Keratinocyte (primary cell): ENCODE measurements at regions not wholly inside any gene's neighbourhood (a gene's known extent, or its start where the extent isn't known, plus 50 kb on each side); places are given as distances from the start of the nearest gene placed in this dataset.

Source experiments
- EZH2 ChIP-seq: IDR thresholded peaks from one replicate; pipeline ENCODE4 v1.6.1; 2012; ENCODE audit warnings: inconsistent platforms, mild to moderate bottlenecking, low read length, moderate library complexity
- TF ChIP-seq, protein P1 (sequence below), 3 experiments: IDR thresholded peaks in 1 of 3; conservative IDR thresholded peaks in 1 of 3; optimal IDR thresholded peaks in 1 of 3; 2 replicates in 2 of 3; 3 replicates in 1 of 3; pipeline versions ENCODE3 to v1.5.1; 2011; ENCODE audit warnings: low read length in 3 of 3, mild to moderate bottlenecking in 3 of 3, moderate library complexity in 2 of 3, control low read depth in 1 of 3, inconsistent platforms in 1 of 3; ENCODE audit not compliant: insufficient read depth in 2 of 3; ENCODE audit errors: extremely low read depth in 1 of 3

DNA sequence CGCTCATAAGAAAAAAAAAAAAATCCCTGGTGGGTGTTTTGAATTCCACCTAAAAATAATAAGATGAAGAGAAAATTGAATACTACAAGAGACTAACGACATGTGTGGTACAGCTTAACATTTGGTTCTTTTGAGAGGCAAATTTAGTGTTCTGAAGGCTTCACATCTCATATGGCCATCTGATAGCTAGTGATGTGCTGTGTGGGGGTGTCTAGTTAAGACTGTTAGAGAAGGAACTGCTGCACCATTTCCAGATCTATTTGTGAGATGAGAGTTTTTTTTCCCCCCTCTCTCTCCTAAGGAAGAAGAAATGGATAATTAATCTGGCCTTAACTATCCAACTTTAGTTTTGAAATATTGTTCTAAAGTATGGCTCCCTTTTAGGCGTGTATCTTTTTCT is 321.6 kb downstream of the SLC4A3 start:
- TF ChIP-seq, protein P1, sequence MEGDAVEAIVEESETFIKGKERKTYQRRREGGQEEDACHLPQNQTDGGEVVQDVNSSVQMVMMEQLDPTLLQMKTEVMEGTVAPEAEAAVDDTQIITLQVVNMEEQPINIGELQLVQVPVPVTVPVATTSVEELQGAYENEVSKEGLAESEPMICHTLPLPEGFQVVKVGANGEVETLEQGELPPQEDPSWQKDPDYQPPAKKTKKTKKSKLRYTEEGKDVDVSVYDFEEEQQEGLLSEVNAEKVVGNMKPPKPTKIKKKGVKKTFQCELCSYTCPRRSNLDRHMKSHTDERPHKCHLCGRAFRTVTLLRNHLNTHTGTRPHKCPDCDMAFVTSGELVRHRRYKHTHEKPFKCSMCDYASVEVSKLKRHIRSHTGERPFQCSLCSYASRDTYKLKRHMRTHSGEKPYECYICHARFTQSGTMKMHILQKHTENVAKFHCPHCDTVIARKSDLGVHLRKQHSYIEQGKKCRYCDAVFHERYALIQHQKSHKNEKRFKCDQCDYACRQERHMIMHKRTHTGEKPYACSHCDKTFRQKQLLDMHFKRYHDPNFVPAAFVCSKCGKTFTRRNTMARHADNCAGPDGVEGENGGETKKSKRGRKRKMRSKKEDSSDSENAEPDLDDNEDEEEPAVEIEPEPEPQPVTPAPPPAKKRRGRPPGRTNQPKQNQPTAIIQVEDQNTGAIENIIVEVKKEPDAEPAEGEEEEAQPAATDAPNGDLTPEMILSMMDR (optimal IDR thresholded peaks at IDR 0.05 in 1 of 3, IDR thresholded peaks at IDR 0.05 in 1 of 3, conservative IDR thresholded peaks at IDR 0.05 in 1 of 3; ENCODE audit: extremely low read depth in 1 of 3, insufficient read depth in 2 of 3, low read length in 3 of 3): no peak
- TF ChIP-seq EZH2: no peak
